Progenitor cell of endocrine pancreas (in vitro differentiated cells): ENCODE measurements at regions not wholly inside any gene's neighbourhood (a gene's known extent, or its start where the extent isn't known, plus 50 kb on each side); places are given as distances from the start of the nearest gene placed in this dataset.
"Not testable (repeated sequence)": the region's sequence is repeated elsewhere in the genome, so short reads cannot be mapped to it uniquely, and the experiment has no call there.

Source experiments
- DNase-seq: peaks from one replicate; pipeline ENCODE4 v3.0.0; 2021; ENCODE audit warnings: low spot score; ENCODE audit not compliant: unreplicated experiment
- H3K27ac Mint-ChIP-seq: 2 replicates; pipeline ENCODE4 v1.8.0; 2021; ENCODE audit warnings: mild to moderate bottlenecking, moderate library complexity, mixed read lengths
- H3K27me3 Mint-ChIP-seq: 2 replicates; pipeline ENCODE4 v1.8.0; 2021; ENCODE audit warnings: mixed read lengths
- H3K36me3 Mint-ChIP-seq: 2 replicates; pipeline ENCODE4 v1.8.0; 2022; ENCODE audit warnings: mixed read lengths; ENCODE audit not compliant: insufficient read depth
- H3K4me1 Mint-ChIP-seq: 2 replicates; pipeline ENCODE4 v1.8.0; 2021; ENCODE audit warnings: low read depth, mixed read lengths
- H3K4me3 Mint-ChIP-seq: 2 replicates; pipeline ENCODE4 v1.8.0; 2021; ENCODE audit warnings: low read depth, mild to moderate bottlenecking, moderate library complexity, mixed read lengths
- H3K9me3 Mint-ChIP-seq: 2 replicates; pipeline ENCODE4 v1.8.0; 2021; ENCODE audit warnings: low read depth, mixed read lengths
- TF ChIP-seq, protein P1 (sequence below): fragments of 200-600 bp; sonication (generic); IDR thresholded peaks from one replicate; pipeline ENCODE4 v1.5.0; 2021; ENCODE audit warnings: antibody characterized with exemption, mild to moderate bottlenecking; ENCODE audit not compliant: unreplicated experiment

- TF ChIP-seq, protein P1, sequence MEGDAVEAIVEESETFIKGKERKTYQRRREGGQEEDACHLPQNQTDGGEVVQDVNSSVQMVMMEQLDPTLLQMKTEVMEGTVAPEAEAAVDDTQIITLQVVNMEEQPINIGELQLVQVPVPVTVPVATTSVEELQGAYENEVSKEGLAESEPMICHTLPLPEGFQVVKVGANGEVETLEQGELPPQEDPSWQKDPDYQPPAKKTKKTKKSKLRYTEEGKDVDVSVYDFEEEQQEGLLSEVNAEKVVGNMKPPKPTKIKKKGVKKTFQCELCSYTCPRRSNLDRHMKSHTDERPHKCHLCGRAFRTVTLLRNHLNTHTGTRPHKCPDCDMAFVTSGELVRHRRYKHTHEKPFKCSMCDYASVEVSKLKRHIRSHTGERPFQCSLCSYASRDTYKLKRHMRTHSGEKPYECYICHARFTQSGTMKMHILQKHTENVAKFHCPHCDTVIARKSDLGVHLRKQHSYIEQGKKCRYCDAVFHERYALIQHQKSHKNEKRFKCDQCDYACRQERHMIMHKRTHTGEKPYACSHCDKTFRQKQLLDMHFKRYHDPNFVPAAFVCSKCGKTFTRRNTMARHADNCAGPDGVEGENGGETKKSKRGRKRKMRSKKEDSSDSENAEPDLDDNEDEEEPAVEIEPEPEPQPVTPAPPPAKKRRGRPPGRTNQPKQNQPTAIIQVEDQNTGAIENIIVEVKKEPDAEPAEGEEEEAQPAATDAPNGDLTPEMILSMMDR, result no peak
- Mint-ChIP-seq H3K27ac (no peak overlapping the region), H3K27me3 (no peaks in the 10 kb centered on the region), H3K4me3 (no peak overlapping the region), H3K9me3 (peaks cover 4% of the 10 kb centered on the region), H3K4me1 (peaks cover 20% of the 10 kb centered on the region), H3K36me3 (no peaks in the 10 kb centered on the region)
- no peak for DNase-seq
Measured at GRCh38 chr2:63743170-63743981, 98.3 kb upstream of the UGP2 start.

GRCh38 chr2:63743982-63744966, 97.4 kb upstream of the UGP2 start:
- H3K27me3 Mint-ChIP-seq, result no peaks in the 10 kb centered on the region
- TF ChIP-seq, protein P1, result no peak
- peaks cover 4% of the 10 kb centered on the region for H3K9me3 Mint-ChIP-seq
- DNase-seq, result no peak
- no peaks in the 10 kb centered on the region for H3K36me3 Mint-ChIP-seq
- no peak overlapping the region for H3K4me3 Mint-ChIP-seq
- peaks cover 16% of the 10 kb centered on the region for H3K4me1 Mint-ChIP-seq
- H3K27ac Mint-ChIP-seq, result no peak overlapping the region

DNA sequence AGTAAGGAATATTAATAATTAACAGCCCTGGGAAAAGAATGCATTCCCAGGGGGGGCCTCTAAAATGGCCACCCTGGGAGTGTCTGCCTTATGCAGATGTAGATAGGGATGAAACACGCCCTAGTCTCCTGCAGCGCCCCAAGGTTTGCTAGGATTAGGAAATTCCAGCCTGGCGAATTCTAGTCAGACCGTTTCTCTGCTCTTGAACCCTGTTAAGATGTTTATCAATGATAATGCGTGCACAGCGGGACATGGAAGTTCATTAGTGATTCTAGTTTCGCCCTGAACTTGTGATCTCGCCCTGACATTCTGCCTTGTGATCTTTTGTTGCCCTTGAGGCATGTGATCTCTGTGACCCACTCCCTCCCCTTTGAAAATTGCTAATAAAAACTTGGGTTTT, 95.1 kb upstream of the UGP2 start:
- not testable (repeated sequence) for H3K4me3 Mint-ChIP-seq, H3K4me1 Mint-ChIP-seq, H3K27me3 Mint-ChIP-seq, DNase-seq, H3K9me3 Mint-ChIP-seq, H3K27ac Mint-ChIP-seq, H3K36me3 Mint-ChIP-seq

DNA sequence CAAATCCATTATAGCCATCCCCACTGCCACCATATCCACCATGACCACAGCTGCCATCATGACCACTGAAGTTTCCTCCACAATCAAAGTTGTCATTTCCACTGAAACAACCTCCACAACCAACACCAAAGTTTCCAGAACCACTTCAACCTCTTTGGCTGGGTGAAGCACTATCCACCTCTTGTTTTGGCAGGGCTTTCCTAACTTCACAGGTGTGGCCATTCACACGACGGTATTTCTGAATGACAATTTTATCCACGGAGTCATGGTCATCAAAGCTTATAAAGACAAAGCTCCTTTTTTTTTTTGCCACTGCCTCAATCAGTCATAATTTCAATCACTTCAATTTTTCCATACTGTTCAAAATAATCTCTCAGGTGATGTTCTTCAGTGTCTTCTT, 89.8 kb upstream of the UGP2 start:
- Mint-ChIP-seq H3K4me1 (no peaks in the 10 kb centered on the region), H3K9me3 (peaks cover under 1% of the 10 kb centered on the region)
- TF ChIP-seq, protein P1, result no peak

DNA sequence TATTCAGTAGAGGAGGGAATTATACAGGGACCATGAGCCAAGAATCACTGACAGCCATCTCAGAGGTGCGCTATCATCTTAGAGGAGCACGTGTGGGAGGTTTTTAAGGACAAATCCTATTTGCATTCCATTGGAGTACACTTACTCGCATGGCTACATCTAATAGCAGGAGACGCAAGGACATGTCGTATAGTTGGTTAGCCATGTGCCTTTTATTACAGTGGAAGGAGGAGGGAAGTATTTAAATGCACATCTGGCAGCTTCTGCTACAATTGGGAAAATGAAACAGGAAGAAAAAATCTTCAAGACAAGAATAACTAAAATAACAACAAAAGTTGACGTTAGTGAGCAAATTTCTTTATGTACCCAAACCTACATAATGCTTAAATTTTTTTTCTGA, 86.5 kb upstream of the UGP2 start:
- no peak for DNase-seq
- Mint-ChIP-seq H3K4me3 (no peak overlapping the region), H3K36me3 (no peaks in the 10 kb centered on the region), H3K4me1 (no peaks in the 10 kb centered on the region), H3K9me3 (no peaks in the 10 kb centered on the region), H3K27ac (no peak overlapping the region), H3K27me3 (no peaks in the 10 kb centered on the region)
- TF ChIP-seq, protein P1, result no peak

More for the DNA sequence above, 89.8 kb upstream of the UGP2 start:
- Mint-ChIP-seq H3K4me3 (no peak overlapping the region), H3K27me3 (no peaks in the 10 kb centered on the region), H3K36me3 (no peaks in the 10 kb centered on the region), H3K27ac (no peak overlapping the region)
- DNase-seq, result no peak
